ENCODE measurements at regions not wholly inside any gene's neighbourhood (a gene's known extent, or its start where the extent isn't known, plus 50 kb on each side); places are given as distances from the start of the nearest gene placed in this dataset.

DNA sequence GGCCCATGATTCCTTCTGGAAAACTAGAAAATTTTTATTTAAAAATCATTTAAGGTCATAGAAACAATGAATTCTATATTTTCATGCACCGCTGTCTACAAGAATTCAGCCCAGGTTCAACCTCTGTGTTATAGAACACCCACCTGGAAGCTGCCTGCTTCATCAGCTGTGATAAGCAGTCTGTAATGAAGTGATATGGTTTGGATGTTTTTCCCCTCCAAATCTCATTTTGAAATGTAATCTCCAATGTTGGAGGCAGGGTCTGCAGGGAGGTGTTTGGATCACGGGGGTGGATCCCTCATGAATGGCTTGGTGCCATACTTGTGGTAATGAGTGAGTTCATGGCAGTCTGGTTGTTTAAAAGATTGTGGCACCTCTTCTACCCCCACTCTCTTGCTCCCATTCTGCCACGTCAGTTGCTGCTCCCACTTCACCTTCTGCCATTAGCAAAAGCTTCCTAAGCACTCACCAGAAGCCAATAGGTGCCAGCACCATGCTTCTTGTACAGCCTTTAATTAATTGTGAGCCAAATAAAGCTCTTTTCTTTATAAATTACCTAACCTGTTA, 55.6 kb downstream of the MRPL32 start:
- no peaks in the 10 kb centered on the region for H3K36me3 Mint-ChIP-seq
- H3K9me3 Mint-ChIP-seq = peaks cover 5% of the 10 kb centered on the region
- H3K27ac Mint-ChIP-seq = no peak overlapping the region
- no peak for DNase-seq
- H3K4me3 Mint-ChIP-seq = no peak overlapping the region
- H3K4me1 Mint-ChIP-seq = no peaks in the 10 kb centered on the region
- H3K27me3 Mint-ChIP-seq = peaks cover 24% of the 10 kb centered on the region

DNA sequence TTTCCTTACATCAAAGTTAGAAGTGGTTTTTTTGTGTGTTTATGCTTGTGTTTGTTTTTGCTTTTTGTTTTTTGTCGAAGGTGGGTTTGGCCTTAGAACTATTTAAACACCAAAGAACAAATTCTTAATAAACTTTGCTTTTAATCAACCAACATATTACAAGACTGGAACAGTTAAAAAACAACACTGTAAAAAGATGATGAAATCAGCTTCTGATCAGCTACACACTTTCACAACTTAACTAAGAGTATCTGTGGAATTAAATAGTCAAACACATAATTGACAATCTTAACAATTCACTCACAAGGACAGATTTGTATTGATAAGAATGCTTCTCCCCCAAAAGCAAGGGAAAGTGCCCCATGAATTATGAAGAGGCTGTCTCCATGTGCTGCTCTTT, 58.8 kb downstream of the MRPL32 start:
- Mint-ChIP-seq H3K36me3 (no peaks in the 10 kb centered on the region), H3K4me3 (no peak overlapping the region), H3K4me1 (no peaks in the 10 kb centered on the region), H3K27me3 (peaks cover 43% of the 10 kb centered on the region), H3K27ac (no peak overlapping the region), H3K9me3 (no peaks in the 10 kb centered on the region)
- no peak for DNase-seq

DNA sequence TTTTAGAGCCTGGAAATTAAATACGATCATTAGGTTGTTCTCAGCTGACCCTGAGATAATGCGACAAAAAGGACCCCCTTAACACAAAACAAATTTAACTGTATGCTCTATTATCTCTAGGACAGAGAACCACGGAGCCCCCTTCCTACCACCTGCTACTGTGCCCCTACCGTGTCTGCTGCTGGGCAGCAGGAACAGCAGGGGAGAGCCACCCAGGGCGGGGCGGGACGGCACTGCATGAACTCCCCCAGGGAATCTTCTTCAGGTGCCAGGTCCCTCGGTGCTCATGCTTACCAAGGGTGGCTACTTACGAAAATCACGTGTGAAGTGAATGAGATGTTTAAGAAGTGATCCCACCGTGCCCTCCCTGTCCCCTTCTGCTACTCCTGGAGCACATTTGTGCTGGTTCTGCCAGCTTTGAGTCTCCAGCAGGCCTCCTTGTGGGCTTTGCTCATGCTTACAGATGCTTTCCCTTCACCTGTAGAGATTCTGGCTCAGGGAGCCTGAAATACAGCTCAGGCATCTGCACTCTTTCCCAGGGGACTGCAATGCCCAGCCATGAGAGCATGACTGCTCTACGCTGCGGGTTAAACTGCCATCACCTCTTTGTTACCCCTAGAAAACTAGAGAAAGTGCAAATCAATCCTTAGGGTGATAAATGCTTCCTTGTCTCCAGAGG, 59.9 kb downstream of the MRPL32 start:
- Mint-ChIP-seq H3K4me1 (no peaks in the 10 kb centered on the region), H3K4me3 (no peak overlapping the region), H3K9me3 (no peaks in the 10 kb centered on the region), H3K27me3 (peaks cover 38% of the 10 kb centered on the region), H3K27ac (no peak overlapping the region), H3K36me3 (no peaks in the 10 kb centered on the region)
- no peak for DNase-seq

DNA sequence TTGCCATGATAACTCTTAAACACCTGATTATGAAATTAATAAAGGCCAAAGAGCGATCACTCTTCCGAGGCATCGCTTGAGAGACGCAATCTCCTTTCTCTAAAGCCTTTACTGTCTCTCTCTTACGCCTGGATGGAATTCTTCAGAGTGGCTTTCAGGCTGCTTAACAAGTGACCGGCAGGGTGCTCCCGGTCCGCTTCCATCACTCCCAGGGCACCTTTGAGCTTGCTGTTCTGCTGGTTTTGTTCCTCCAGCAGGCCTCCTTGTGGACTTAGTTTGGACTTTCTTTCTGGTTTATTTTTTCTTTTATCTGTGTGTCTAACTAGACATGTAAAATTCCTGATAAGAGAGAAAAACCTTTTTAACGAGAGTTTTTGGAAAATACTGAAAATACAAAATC, 60.9 kb downstream of the MRPL32 start:
- no peaks in the 10 kb centered on the region for H3K9me3 Mint-ChIP-seq
- no peaks in the 10 kb centered on the region for H3K36me3 Mint-ChIP-seq
- H3K27me3 Mint-ChIP-seq = peaks cover 34% of the 10 kb centered on the region
- no peaks in the 10 kb centered on the region for H3K4me1 Mint-ChIP-seq
- H3K27ac Mint-ChIP-seq = no peak overlapping the region
- no peak overlapping the region for H3K4me3 Mint-ChIP-seq
- no peak for DNase-seq

DNA sequence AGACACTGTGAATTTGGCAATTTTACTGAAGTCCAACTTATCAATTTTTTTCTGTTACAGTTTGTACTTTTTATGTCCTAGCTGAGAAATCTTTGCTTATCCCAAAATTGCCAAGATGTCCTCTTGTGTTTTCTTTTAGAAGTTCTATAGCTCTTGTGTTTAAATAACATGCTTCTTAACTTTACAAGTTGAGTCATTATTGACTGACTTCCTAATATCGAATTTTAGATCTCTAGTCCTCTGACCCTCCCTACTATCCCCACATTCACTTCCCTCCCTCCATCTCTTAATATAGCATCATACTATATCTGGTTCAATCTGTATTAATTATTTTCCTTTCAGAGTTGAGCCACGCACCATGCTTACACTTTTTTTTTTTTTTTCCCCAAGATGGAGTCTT, 61.9 kb downstream of the MRPL32 start:
- no peaks in the 10 kb centered on the region for H3K4me1 Mint-ChIP-seq
- no peak for DNase-seq
- H3K4me3 Mint-ChIP-seq = no peak overlapping the region
- H3K36me3 Mint-ChIP-seq = no peaks in the 10 kb centered on the region
- peaks cover 41% of the 10 kb centered on the region for H3K27me3 Mint-ChIP-seq
- H3K27ac Mint-ChIP-seq = no peak overlapping the region
- no peaks in the 10 kb centered on the region for H3K9me3 Mint-ChIP-seq

DNA sequence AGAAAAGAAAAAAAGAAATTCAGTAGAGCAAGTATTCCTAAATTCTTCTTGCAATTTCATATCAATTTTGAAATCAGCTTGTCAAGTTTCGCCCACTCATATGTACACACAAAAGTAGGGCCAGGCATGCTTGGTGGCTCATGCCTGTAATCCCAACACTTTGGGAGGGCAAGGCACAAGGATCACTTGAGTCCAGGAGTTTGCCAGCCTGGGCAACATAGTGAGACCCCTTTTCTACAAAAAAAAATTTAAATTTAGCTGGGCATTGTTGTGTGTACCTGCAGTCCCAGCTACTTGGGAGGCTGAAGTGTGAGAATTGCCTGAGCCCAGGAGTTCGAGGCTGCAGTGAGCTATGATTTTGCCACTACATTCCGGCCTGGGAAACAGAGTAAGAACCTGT, 65.4 kb downstream of the MRPL32 start:
- Mint-ChIP-seq H3K9me3 (no peaks in the 10 kb centered on the region), H3K4me3 (no peak overlapping the region), H3K27me3 (peaks cover 41% of the 10 kb centered on the region), H3K27ac (no peak overlapping the region), H3K36me3 (no peaks in the 10 kb centered on the region), H3K4me1 (no peaks in the 10 kb centered on the region)
- DNase-seq = no peak

DNA sequence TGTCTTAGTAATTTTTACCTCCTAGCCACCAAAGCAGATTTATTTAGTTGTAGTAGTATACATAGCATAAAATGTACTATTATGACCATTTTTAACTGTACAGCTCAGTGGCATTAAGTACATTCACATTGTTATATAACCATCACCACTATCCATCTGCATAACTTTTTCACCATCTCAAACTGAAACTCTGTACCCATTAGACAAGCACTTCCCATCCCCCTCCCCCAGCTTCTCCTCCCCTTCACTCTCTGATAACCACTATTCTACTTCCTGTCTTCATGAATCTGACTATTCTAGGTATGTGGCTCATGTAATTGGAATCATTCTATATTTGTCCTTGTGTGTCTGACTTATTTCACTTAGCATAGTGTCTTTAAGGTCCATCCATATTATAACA, 71.9 kb downstream of the MRPL32 start:
- H3K36me3 Mint-ChIP-seq = no peaks in the 10 kb centered on the region
- peak; percentile 8 for DNase-seq
- peaks cover 49% of the 10 kb centered on the region for H3K27me3 Mint-ChIP-seq
- no peak overlapping the region for H3K4me3 Mint-ChIP-seq
- H3K27ac Mint-ChIP-seq = no peak overlapping the region
- H3K9me3 Mint-ChIP-seq = no peaks in the 10 kb centered on the region
- peaks cover 4% of the 10 kb centered on the region for H3K4me1 Mint-ChIP-seq

DNA sequence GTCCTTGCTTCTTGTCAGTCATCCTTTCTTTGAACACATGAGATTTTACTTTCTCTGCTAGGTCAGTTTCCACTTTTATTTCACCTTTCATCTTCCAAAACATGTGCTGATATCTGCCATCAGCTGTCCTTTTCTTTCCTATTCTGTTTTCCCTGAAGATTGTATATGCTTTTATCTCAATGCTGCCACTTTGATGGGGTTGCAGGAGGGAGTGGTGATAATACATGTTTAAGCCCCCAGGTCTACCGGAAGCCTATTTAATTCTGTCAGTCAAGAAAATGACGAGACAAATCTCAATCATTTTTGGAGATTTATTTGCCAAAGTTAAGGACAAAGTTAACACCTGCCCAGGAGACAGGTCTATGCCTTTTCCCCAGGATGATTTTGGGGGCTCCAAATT, 73.8 kb downstream of the MRPL32 start:
- no peak overlapping the region for H3K27ac Mint-ChIP-seq
- H3K36me3 Mint-ChIP-seq = no peaks in the 10 kb centered on the region
- no peak for DNase-seq
- no peaks in the 10 kb centered on the region for H3K9me3 Mint-ChIP-seq
- no peak overlapping the region for H3K4me3 Mint-ChIP-seq
- H3K4me1 Mint-ChIP-seq = peaks cover 4% of the 10 kb centered on the region
- peaks cover 49% of the 10 kb centered on the region for H3K27me3 Mint-ChIP-seq

DNA sequence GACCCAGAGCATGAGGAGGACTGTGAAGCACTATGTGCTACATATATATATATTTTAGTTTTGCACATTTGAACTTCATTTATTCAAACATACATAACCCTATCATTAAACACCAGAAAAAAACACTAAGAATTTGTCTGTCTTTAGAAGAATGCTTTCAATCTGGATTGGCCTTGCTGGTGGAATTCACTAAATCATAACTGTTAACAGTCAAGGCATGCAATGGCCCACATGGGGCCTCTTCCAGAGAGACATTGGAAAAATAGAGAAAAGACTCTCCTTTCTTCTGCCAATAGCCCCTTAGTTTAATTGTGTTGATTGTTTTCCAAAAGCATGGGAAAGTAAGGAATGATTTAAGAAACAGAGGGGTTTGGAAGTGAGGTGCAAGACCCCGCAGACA, 77.9 kb downstream of the MRPL32 start:
- Mint-ChIP-seq H3K4me1 (no peaks in the 10 kb centered on the region), H3K27me3 (peaks cover 57% of the 10 kb centered on the region)

DNA sequence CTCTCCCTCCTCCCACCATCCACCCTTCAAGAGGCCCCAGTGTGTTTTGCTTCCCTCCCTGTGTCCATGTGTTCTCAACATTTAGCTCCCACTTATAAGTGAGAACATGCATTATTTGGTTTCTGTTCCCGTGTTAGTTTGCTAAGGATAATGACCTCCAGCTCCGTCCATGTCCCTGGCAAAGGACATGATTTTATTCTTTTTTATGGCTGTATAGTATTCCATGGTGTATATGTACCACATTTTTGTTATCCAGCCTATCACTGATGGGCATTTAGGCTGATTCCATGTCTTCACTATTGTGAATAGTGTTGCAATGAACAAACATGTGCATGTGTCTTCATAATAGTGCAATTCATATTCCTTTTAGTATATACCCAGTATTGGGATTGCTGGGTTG, 79.7 kb downstream of the MRPL32 start:
- DNase-seq = no peak
- Mint-ChIP-seq H3K9me3 (peaks cover 3% of the 10 kb centered on the region), H3K27me3 (peaks cover 54% of the 10 kb centered on the region), H3K36me3 (no peaks in the 10 kb centered on the region), H3K4me3 (no peak overlapping the region), H3K4me1 (no peaks in the 10 kb centered on the region), H3K27ac (no peak overlapping the region)

More for the DNA sequence above, 77.9 kb downstream of the MRPL32 start:
- Mint-ChIP-seq H3K36me3 (no peaks in the 10 kb centered on the region), H3K9me3 (peaks cover 3% of the 10 kb centered on the region), H3K27ac (no peak overlapping the region), H3K4me3 (no peak overlapping the region)
- DNase-seq = no peak

DNA sequence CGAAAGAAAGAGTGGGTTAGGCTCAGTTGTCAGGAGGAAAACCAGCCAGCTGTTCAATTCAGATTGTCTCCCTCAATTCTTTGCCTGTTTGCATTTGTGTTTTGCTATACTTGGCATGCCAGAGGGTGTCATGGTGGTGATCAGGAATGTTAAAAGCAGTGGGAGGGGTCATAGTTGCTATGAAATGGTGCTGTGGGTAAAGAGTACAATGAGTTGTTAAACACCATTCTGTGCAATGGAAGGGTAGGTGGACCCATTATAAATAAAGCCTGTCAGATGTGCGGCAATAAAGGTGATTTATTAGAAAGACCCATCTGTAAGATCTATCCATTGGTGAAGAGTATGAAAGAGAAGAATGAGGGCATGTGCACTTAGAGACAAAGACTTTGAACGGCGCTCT, 82.2 kb downstream of the MRPL32 start:
- H3K27me3 Mint-ChIP-seq = peaks cover 52% of the 10 kb centered on the region
- H3K27ac Mint-ChIP-seq = no peak overlapping the region
- no peaks in the 10 kb centered on the region for H3K4me1 Mint-ChIP-seq
- no peak for DNase-seq
- peaks cover 3% of the 10 kb centered on the region for H3K9me3 Mint-ChIP-seq
- no peaks in the 10 kb centered on the region for H3K36me3 Mint-ChIP-seq
- H3K4me3 Mint-ChIP-seq = no peak overlapping the region

DNA sequence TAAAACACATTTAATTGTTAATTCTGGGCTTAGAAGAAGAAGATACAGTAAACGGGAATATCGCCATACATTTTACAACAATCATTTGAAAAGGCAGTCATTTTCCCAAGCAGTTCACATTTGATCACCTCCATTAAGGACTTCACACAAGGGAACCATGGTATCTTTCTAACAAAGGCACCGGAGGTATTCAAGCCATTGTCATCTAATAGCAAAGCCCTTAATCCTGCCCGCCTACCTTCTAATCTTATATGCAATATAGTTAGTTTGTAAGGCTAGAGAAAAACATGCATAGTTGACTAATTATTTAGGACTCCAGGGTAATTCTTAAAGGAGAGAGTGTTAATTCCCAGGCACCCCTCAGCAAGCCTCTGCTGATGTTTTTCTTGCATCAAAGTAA, 83.1 kb downstream of the MRPL32 start:
- Mint-ChIP-seq H3K27ac (no peak overlapping the region), H3K4me1 (no peaks in the 10 kb centered on the region), H3K36me3 (no peaks in the 10 kb centered on the region), H3K4me3 (no peak overlapping the region), H3K9me3 (peaks cover 3% of the 10 kb centered on the region), H3K27me3 (peaks cover 52% of the 10 kb centered on the region)
- no peak for DNase-seq

DNA sequence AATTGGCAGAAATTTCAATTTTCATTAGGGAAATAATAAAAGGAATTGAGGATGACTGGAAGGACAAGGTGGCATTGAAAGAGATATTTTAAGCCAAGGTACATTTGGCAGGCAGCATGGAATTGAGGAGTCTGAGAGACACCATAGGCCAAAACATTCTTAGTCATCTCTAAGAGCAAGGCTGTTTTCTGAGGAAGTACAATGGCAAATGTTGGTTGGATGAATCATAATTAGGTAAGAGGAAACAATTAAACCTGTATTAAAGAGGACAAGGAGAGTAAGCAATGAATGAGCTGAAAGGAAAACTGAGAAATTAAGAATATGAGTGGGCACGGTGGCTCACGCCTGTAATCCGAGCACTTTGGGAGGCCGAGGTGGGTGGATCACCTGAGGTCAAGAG, 86.3 kb downstream of the MRPL32 start:
- no peak for DNase-seq
- no peaks in the 10 kb centered on the region for H3K4me1 Mint-ChIP-seq
- H3K36me3 Mint-ChIP-seq = no peaks in the 10 kb centered on the region
- H3K27ac Mint-ChIP-seq = no peak overlapping the region
- H3K4me3 Mint-ChIP-seq = no peak overlapping the region
- peaks cover 31% of the 10 kb centered on the region for H3K27me3 Mint-ChIP-seq
- H3K9me3 Mint-ChIP-seq = no peaks in the 10 kb centered on the region

DNA sequence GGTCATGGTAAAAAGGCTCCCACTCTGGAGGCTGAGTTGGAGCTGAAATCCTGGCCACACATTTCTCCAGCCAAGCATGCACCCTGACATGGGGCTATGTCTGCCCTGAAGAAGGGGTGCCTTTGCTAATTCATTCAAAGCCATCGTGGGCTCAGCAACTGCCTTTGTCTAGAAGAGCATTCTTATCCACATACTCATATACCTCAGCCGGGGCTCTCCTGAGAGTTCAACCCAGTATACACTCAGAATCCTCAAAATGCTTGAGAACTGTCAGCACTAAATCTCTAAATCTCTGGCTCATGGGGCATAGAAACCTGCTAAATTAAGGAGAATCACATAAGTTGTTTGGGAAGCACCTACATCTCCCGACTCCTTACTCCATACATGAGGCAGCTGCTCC, 89.3 kb downstream of the MRPL32 start:
- no peak for DNase-seq
- no peaks in the 10 kb centered on the region for H3K4me1 Mint-ChIP-seq
- no peak overlapping the region for H3K27ac Mint-ChIP-seq
- no peaks in the 10 kb centered on the region for H3K36me3 Mint-ChIP-seq
- no peaks in the 10 kb centered on the region for H3K9me3 Mint-ChIP-seq
- peaks cover 7% of the 10 kb centered on the region for H3K27me3 Mint-ChIP-seq
- no peak overlapping the region for H3K4me3 Mint-ChIP-seq

DNA sequence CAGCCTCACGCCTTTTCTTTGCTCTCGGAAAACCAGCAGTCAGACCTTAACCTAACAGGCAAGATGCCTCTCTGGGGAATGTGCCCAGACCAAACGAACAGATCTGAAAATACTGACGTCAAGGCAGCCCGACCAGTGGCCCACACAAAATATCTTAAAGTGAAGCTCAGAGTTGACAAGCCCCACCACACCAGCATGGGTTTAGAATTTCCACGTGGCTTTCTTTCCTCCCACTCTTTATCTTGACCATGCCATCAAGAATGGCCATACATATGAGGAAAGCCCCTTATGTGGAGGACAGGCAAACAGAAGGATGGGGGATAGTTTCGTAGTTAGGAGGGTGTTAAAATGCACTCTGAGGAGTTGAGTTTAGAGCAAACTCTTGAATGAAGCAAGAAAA, 89.8 kb downstream of the MRPL32 start:
- H3K4me3 Mint-ChIP-seq = no peak overlapping the region
- DNase-seq = no peak
- peak overlapping the region; percentile 27 for H3K27ac Mint-ChIP-seq
- H3K9me3 Mint-ChIP-seq = no peaks in the 10 kb centered on the region
- H3K36me3 Mint-ChIP-seq = no peaks in the 10 kb centered on the region
- no peaks in the 10 kb centered on the region for H3K4me1 Mint-ChIP-seq
- peaks cover 7% of the 10 kb centered on the region for H3K27me3 Mint-ChIP-seq

DNA sequence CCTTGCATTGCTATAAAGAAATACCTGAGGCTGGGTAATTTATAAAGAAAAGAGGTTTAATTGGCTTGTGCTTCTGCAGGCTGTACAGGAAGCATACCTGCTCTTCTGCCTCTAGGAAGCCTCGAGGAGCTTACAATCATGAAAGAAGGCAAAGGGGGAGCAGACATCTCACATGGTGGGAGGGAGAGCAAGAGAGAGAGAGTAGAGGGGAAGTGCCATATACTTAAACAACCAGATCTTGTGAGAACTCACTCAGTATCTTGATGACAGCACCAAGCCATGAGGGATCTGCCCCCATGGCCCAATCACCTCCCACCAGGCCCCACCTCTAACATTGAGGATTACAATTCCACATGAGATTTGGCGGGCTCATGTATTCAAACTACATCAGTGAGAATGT, 79.1 kb upstream of the HECW1 start:
- H3K4me3 Mint-ChIP-seq = no peak overlapping the region
- no peak for DNase-seq

More for the DNA sequence above, 79.1 kb upstream of the HECW1 start:
- H3K9me3 Mint-ChIP-seq = no peaks in the 10 kb centered on the region
- H3K36me3 Mint-ChIP-seq = no peaks in the 10 kb centered on the region
- no peaks in the 10 kb centered on the region for H3K4me1 Mint-ChIP-seq
- H3K27ac Mint-ChIP-seq = no peak overlapping the region
- H3K27me3 Mint-ChIP-seq = peaks cover 21% of the 10 kb centered on the region

Measured in activated naive CD8-positive, alpha-beta T cell treated with anti-CD3 and anti-CD28 coated beads for 36 hours (primary cell).